HL-60 (cell line): ENCODE measurements at regions not wholly inside any gene's neighbourhood (a gene's known extent, or its start where the extent isn't known, plus 50 kb on each side); places are given as distances from the start of the nearest gene placed in this dataset.

Experiments used
- GABPA ChIP-seq: IDR thresholded peaks from 2 replicates; pipeline ENCODE4 v1.6.1; 2012; ENCODE audit warnings: low read depth
- POLR2AphosphoS5 ChIP-seq: IDR thresholded peaks from 2 replicates; pipeline ENCODE4 v1.6.1; 2012; ENCODE audit warnings: low read depth
- TF ChIP-seq, protein P1 (sequence below): IDR thresholded peaks from one replicate; pipeline ENCODE4 v1.5.1; 2011; ENCODE audit warnings: low read length, control low read depth, inconsistent platforms; ENCODE audit not compliant: insufficient read depth
- TF ChIP-seq, protein P2 (sequence below): IDR thresholded peaks from 2 replicates; pipeline ENCODE4 v1.6.1; 2012; ENCODE audit warnings: low read depth; ENCODE audit not compliant: insufficient replicate concordance

DNA sequence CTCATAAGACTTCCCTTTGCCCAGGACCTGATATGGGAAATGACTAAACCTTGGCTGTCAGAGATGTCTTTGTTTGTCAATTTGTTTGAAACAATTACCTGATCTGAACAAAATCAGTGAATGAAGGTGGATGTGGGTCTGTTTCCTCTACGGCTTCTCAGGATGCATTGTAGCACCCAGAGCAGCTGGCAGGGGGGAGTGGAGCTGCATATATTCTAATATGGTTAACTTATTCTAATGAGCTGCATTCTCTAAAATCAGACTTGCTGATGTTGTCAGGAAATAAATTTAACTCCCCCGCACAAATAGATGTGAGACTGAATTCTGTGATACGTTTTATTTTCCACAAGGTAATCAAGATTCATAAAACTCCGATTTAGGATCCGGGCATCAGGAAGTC, 665.4 kb downstream of the MAT2B start:
- TF ChIP-seq, protein P1, sequence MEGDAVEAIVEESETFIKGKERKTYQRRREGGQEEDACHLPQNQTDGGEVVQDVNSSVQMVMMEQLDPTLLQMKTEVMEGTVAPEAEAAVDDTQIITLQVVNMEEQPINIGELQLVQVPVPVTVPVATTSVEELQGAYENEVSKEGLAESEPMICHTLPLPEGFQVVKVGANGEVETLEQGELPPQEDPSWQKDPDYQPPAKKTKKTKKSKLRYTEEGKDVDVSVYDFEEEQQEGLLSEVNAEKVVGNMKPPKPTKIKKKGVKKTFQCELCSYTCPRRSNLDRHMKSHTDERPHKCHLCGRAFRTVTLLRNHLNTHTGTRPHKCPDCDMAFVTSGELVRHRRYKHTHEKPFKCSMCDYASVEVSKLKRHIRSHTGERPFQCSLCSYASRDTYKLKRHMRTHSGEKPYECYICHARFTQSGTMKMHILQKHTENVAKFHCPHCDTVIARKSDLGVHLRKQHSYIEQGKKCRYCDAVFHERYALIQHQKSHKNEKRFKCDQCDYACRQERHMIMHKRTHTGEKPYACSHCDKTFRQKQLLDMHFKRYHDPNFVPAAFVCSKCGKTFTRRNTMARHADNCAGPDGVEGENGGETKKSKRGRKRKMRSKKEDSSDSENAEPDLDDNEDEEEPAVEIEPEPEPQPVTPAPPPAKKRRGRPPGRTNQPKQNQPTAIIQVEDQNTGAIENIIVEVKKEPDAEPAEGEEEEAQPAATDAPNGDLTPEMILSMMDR = no peak
- no peak for TF ChIP-seq POLR2AphosphoS5
- TF ChIP-seq GABPA = no peak
- TF ChIP-seq, protein P2, sequence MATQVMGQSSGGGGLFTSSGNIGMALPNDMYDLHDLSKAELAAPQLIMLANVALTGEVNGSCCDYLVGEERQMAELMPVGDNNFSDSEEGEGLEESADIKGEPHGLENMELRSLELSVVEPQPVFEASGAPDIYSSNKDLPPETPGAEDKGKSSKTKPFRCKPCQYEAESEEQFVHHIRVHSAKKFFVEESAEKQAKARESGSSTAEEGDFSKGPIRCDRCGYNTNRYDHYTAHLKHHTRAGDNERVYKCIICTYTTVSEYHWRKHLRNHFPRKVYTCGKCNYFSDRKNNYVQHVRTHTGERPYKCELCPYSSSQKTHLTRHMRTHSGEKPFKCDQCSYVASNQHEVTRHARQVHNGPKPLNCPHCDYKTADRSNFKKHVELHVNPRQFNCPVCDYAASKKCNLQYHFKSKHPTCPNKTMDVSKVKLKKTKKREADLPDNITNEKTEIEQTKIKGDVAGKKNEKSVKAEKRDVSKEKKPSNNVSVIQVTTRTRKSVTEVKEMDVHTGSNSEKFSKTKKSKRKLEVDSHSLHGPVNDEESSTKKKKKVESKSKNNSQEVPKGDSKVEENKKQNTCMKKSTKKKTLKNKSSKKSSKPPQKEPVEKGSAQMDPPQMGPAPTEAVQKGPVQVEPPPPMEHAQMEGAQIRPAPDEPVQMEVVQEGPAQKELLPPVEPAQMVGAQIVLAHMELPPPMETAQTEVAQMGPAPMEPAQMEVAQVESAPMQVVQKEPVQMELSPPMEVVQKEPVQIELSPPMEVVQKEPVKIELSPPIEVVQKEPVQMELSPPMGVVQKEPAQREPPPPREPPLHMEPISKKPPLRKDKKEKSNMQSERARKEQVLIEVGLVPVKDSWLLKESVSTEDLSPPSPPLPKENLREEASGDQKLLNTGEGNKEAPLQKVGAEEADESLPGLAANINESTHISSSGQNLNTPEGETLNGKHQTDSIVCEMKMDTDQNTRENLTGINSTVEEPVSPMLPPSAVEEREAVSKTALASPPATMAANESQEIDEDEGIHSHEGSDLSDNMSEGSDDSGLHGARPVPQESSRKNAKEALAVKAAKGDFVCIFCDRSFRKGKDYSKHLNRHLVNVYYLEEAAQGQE = no peak
